SK-N-MC (cell line): ENCODE measurements at regions not wholly inside any gene's neighbourhood (a gene's known extent, or its start where the extent isn't known, plus 50 kb on each side); places are given as distances from the start of the nearest gene placed in this dataset.

Source experiments
- DNase-seq: peaks from one replicate; pipeline ENCODE4 v3.0.0-alpha.2; 2011; ENCODE audit warnings: low read depth, low spot score
- H3K27ac ChIP-seq: fragments of 200-600 bp; sonication (generic); 2 replicates; pipeline ENCODE4 v1.5.1; 2016; ENCODE audit warnings: mixed run types
- H3K36me3 ChIP-seq: fragments of 200-600 bp; sonication (generic); 2 replicates; pipeline ENCODE4 v1.6.1; 2017; ENCODE audit warnings: antibody characterized with exemption, low read length, mixed read lengths; ENCODE audit not compliant: insufficient read depth
- H3K4me3 ChIP-seq: fragments of 200-600 bp; sonication (generic); 2 replicates; pipeline ENCODE4 v1.5.1; 2016
- H3K9ac ChIP-seq: fragments of 200-600 bp; sonication (generic); 2 replicates; pipeline ENCODE4 v1.8.0; 2017; ENCODE audit warnings: mixed run types, mixed read lengths; ENCODE audit not compliant: insufficient read length
- H3K9me3 ChIP-seq: fragments of 200-600 bp; sonication (generic); 2 replicates; pipeline ENCODE4 v1.6.1; 2017; ENCODE audit warnings: low read depth, mild to moderate bottlenecking, antibody characterized with exemption, low read length, moderate library complexity, mixed read lengths
- EZH2 ChIP-seq: fragments of 200-600 bp; sonication (generic); IDR thresholded peaks from one replicate; pipeline ENCODE4 v1.6.1; 2017; ENCODE audit warnings: antibody characterized with exemption
- FOXP2 ChIP-seq: optimal IDR thresholded peaks from 2 replicates; pipeline ENCODE3; 2011; ENCODE audit warnings: mild to moderate bottlenecking, moderate library complexity; ENCODE audit not compliant: insufficient read depth; ENCODE audit errors: extremely low read length, control extremely low read depth
- POLR2AphosphoS5 ChIP-seq: IDR thresholded peaks from 2 replicates; pipeline ENCODE4 v1.6.1; 2012; ENCODE audit warnings: mild to moderate bottlenecking, low read depth, low read length, borderline replicate concordance

GRCh38 chr3:72412340-72412956 is 435.8 kb downstream of the SHQ1 start:
- no peak for DNase-seq
- no peak overlapping the region for H3K27ac ChIP-seq
- no peaks in the 10 kb centered on the region for H3K9me3 ChIP-seq
- H3K9ac ChIP-seq, result no peak overlapping the region
- H3K4me3 ChIP-seq, result no peak overlapping the region
- TF ChIP-seq FOXP2 (no peak), POLR2AphosphoS5 (no peak), EZH2 (no peak)
- H3K36me3 ChIP-seq, result no peaks in the 10 kb centered on the region

DNA sequence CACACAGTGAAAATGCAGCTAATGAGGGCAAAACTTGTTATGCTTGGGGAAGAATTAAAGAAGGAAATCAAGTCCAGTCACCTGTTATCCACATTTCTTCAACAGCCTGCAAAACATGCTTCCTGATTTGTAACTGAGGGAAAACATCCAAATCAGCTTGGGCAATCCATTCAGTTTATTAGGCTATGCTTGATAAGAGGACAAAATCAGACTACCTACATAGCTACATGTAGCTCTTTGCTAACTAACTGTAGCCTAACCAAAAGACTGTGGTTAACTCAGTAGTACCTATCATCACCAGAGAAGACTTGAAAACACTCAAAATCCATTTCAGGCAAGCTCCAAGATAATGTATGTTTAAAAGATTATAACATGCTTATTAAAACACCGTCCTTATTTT is 436.4 kb downstream of the SHQ1 start:
- TF ChIP-seq FOXP2, result no peak
- TF ChIP-seq EZH2, result no peak
- TF ChIP-seq POLR2AphosphoS5, result no peak
- DNase-seq, result no peak
- no peaks in the 10 kb centered on the region for H3K36me3 ChIP-seq
- no peak overlapping the region for H3K27ac ChIP-seq
- no peak overlapping the region for H3K9ac ChIP-seq
- H3K9me3 ChIP-seq, result no peaks in the 10 kb centered on the region
- H3K4me3 ChIP-seq, result no peak overlapping the region

- Histone ChIP-seq H3K4me3 (no peak overlapping the region), H3K9me3 (no peaks in the 10 kb centered on the region), H3K27ac (no peak overlapping the region), H3K9ac (no peak overlapping the region), H3K36me3 (no peaks in the 10 kb centered on the region)
- TF ChIP-seq POLR2AphosphoS5 (no peak), EZH2 (no peak), FOXP2 (no peak)
- DNase-seq, result no peak
These were observed 437.1 kb downstream of the SHQ1 start for GRCh38 chr3:72411126-72411525.

GRCh38 chr3:72408983-72409779 is 439.1 kb downstream of the SHQ1 start:
- TF ChIP-seq POLR2AphosphoS5, result no peak
- Histone ChIP-seq H3K4me3 (no peak overlapping the region), H3K9me3 (no peaks in the 10 kb centered on the region), H3K27ac (no peak overlapping the region), H3K36me3 (no peaks in the 10 kb centered on the region), H3K9ac (no peak overlapping the region)
- DNase-seq, result no peak

GRCh38 chr3:72407766-72408165 is 440.5 kb downstream of the SHQ1 start:
- Histone ChIP-seq H3K9me3 (no peaks in the 10 kb centered on the region), H3K36me3 (no peaks in the 10 kb centered on the region), H3K27ac (no peak overlapping the region), H3K4me3 (no peak overlapping the region), H3K9ac (no peak overlapping the region)
- TF ChIP-seq POLR2AphosphoS5, result no peak
- no peak for TF ChIP-seq EZH2
- no peak for TF ChIP-seq FOXP2
- DNase-seq, result no peak

GRCh38 chr3:72405943-72406566 is 442.2 kb downstream of the SHQ1 start:
- no peak for DNase-seq
- H3K9me3 ChIP-seq, result no peaks in the 10 kb centered on the region
- no peak overlapping the region for H3K9ac ChIP-seq
- TF ChIP-seq POLR2AphosphoS5, result no peak
- no peak for TF ChIP-seq FOXP2
- TF ChIP-seq EZH2, result no peak
- no peaks in the 10 kb centered on the region for H3K36me3 ChIP-seq
- H3K27ac ChIP-seq, result no peak overlapping the region
- H3K4me3 ChIP-seq, result no peak overlapping the region

DNA sequence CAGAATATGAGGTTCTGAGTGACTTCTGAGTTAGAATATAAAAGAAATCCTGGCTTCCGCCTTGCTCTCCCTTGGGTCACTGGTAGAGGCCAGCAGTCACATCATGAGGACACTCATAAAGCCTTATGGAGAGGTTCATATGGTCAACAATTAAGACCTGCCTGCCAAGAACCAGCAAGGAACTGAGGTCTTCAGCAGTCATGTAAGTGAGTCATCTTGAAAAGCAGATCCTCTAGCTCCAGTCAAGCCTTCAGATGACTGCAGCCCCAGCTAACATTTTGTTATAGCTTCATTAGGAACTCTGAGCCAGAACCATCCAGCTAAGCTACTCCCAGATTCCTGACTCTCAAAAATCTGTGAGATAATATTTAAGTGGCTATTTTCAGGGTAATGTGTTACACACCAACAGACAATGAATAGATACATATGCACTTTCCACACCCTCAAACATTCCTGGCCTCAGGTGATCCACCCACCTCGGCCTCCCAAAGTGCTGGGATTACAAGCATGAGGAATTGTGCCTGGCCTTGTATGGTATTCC is 447.2 kb downstream of the SHQ1 start:
- TF ChIP-seq POLR2AphosphoS5 (no peak), EZH2 (no peak), FOXP2 (no peak)
- no peak for DNase-seq

DNA sequence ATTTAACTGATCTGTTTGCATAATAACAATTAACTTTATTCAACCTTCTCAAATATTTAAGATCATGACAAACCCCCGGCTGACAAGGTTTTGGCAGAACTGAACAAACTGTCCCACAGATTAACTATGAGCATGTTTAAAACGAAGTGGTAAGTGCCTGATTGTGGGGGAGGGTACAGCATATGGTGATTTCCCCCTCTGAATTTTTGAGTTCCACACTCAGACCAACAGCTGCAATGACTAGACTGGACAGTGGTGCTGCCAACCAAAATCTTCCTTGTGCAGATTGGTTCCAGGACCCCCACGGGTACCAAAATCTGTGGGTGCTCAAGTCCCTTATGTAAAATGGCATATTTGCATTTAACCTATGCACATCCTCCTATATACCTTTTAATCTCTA is 449.5 kb downstream of the SHQ1 start:
- no peak overlapping the region for H3K9ac ChIP-seq
- no peak for DNase-seq
- H3K4me3 ChIP-seq, result no peak overlapping the region
- no peak overlapping the region for H3K27ac ChIP-seq
- H3K36me3 ChIP-seq, result no peaks in the 10 kb centered on the region
- no peaks in the 10 kb centered on the region for H3K9me3 ChIP-seq
- TF ChIP-seq FOXP2 (no peak), POLR2AphosphoS5 (no peak), EZH2 (no peak)

More for the DNA sequence above, 447.2 kb downstream of the SHQ1 start:
- no peaks in the 10 kb centered on the region for H3K9me3 ChIP-seq
- H3K9ac ChIP-seq, result no peak overlapping the region
- no peak overlapping the region for H3K27ac ChIP-seq
- H3K36me3 ChIP-seq, result no peaks in the 10 kb centered on the region
- no peak overlapping the region for H3K4me3 ChIP-seq
